PC-9 (cell line): ENCODE measurements at regions not wholly inside any gene's neighbourhood (a gene's known extent, or its start where the extent isn't known, plus 50 kb on each side); places are given as distances from the start of the nearest gene placed in this dataset.

Experiments
- EZH2 ChIP-seq: fragments of 200-600 bp; sonication (generic); IDR thresholded peaks from 2 replicates; pipeline ENCODE4 v1.8.0; 2017; ENCODE audit warnings: antibody characterized with exemption, low read depth
- TF ChIP-seq, protein P1 (sequence below): fragments of 200-600 bp; sonication (generic); conservative IDR thresholded peaks from 2 replicates; pipeline ENCODE4 v1.6.1; 2017; ENCODE audit warnings: mixed run types, antibody characterized with exemption, mild to moderate bottlenecking, moderate library complexity

DNA sequence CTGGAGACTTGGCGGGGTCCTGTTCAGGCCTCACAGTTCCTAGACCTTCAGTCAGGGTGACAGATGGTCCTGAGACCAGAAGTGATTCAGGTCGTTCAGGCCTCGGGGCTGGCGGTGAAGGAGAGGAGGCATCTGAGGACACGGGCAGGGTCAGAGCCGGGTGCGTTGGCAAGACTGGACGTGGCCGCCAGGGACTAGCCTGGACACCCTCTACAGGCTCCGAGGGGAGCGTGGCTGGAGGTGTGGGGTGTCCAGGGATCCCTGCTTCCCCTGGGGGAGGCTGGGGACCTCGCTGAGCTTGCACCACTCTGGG lies 64.0 kb upstream of the TARDBP start:
- TF ChIP-seq, protein P1, sequence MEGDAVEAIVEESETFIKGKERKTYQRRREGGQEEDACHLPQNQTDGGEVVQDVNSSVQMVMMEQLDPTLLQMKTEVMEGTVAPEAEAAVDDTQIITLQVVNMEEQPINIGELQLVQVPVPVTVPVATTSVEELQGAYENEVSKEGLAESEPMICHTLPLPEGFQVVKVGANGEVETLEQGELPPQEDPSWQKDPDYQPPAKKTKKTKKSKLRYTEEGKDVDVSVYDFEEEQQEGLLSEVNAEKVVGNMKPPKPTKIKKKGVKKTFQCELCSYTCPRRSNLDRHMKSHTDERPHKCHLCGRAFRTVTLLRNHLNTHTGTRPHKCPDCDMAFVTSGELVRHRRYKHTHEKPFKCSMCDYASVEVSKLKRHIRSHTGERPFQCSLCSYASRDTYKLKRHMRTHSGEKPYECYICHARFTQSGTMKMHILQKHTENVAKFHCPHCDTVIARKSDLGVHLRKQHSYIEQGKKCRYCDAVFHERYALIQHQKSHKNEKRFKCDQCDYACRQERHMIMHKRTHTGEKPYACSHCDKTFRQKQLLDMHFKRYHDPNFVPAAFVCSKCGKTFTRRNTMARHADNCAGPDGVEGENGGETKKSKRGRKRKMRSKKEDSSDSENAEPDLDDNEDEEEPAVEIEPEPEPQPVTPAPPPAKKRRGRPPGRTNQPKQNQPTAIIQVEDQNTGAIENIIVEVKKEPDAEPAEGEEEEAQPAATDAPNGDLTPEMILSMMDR = no peak
- no peak for TF ChIP-seq EZH2
